ENCODE measurements at regions not wholly inside any gene's neighbourhood (a gene's known extent, or its start where the extent isn't known, plus 50 kb on each side); places are given as distances from the start of the nearest gene placed in this dataset.
"Not testable (repeated sequence)": the region's sequence is repeated elsewhere in the genome, so short reads cannot be mapped to it uniquely, and the experiment has no call there.

DNA sequence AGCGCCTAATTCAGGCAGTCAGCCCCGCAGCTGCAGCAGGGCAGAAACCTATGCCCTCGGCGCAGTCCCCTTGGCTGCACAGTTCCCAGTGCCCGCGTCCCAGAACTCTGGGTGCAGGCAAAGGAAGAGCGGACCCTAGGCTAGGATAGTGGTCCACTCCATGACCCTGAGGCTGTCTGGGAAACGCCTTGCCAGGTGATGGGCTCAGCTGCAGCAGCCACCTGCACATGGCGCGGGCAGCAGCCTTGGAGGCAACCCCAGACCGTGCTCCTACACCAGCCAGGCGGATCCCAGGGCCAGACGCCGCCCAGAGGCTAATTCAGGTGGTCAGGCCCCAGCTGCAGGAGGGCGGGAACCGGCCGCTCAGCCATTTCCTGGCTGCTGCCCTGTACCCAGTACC, 83.0 kb downstream of the POTEC start:
- DNase-seq = not testable (repeated sequence)

DNA sequence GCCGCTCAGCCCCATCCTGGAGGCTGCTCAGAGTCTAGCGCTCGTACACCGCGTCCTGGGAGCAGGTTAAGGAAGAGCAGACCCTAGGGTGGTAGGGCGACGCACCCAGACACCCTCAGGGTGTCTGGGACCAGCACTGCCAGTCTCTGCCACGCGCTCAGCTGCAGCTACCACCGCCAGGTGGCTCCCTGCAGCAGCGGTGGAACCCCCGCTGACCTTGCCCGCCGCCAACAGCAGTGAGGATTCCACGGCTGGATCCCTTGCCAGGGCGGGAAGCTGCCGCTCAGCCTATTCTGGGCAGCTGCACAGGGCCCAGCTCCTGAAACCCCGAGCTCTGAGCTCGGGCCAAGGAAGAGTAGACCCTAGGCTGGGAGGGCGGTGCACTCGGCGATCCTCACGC, 83.6 kb downstream of the POTEC start:
- not testable (repeated sequence) for DNase-seq

DNA sequence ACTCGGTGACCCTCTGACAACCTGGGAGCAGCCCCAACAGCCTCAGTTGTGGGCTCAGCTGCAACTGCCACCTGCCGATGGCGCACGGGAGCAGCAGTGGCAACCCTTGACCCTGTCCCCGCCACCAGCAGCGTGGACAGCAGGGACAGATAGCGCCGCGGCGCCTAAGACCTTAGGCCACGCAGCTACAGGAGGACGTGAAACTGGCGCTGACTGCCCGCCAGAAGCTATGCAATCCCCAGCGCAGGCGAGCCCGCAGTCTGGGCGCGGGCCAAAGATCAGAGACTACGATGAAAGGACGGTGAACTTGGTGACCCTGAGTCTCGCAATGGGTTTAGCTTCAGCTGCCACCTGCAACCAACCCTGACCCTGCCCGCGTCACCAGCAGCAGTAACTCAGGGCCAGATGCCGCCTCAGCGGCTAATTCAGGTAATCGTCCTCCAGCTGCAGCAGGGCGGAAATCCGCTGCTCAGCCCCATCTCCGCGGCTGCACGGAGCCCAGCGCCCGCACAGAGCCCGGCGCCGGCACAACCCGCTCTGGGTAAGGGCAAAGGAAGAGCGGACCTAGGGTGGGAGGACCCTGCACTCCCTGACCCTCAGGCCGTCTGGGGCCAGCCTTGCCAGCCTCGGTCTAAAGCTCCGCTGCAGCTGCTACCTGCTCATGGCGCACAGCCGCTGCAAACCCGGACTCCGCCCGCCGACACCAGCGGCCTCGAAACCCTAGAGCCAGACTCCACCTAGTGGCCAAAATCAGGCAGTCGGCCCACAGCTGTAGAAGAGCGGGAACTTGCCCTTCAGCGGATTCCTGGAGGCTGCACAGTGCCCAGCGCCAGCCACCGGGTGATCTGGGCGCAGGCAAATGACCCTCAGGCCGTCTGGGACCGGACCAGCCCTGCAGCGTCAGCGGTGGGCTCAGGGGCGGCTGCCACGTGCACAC, 85.1 kb downstream of the POTEC start:
- not testable (repeated sequence) for DNase-seq

DNA sequence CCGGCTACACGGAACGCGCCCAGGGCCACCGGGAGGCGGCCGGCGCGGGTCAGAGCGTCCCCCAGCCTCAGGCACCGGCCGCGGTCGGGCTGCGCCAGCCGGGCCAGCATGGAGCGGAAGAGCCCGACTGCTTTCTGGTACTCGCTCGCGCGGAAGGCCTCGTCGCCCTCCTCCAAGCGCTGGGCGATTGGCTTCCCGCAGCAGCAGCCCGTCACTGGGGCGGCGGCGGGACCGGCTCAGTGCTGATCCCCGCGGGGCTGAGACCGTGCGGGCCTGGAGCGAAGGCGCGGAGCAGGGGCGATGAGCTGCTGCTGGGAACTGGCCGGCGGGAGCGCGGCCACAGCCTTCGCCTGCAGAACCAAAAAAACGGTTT, 92.8 kb downstream of the POTEC start:
- not testable (repeated sequence) for DNase-seq

DNA sequence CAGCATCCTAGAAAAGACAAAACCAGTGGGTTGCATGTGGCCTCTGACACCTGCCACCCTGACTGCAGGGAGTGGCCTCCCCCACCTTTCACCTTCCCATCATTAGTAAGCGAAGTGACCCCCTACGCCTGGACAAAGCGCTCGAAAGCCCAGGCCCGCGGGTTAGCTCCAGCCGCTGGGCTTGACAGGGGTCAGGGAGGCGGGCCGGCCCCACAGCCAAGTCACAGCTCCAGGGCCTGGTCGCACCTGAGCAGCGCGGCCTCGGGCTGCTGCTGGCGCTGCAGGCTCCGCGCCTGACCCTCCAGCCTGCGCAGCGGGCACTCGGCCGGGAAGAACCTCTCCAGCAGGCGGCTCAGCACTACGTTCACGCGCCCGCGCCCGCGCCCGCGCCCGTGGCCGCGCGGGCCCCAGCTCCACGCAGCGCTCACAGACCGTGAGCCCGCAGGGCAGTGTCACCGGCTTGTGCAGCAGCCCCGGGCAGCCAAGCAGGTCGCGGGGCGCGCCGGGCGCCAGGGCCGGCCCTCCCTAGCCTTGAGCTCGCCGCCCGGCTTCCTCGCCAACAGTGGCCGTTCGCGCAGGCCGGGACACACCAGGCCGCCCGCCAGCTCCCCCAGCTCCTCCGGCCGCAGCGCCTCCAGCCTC, 93.3 kb downstream of the POTEC start:
- DNase-seq = peak in 2 of 3 donors; percentile 0 to 13

DNA sequence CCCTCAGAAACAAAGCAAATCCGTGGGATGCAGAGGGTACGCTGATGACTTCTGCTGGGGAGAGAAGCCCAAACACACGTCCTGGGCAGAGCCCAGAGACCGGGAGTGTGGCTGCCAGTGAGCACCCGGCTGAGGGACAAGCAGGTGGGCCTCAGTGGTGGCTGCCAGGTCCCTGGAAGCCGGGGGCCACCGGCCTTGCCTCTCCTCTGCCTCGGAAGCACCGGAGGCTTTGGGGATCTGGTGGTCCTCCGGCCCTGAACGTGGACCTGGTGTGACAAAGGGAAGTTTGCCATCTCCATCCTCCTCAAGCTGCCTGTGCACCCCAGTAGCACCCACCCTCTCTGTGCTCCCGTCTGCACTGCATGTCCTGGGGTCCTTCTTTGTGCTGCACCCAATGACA, 94.3 kb downstream of the POTEC start:
- DNase-seq = not testable (repeated sequence)

DNA sequence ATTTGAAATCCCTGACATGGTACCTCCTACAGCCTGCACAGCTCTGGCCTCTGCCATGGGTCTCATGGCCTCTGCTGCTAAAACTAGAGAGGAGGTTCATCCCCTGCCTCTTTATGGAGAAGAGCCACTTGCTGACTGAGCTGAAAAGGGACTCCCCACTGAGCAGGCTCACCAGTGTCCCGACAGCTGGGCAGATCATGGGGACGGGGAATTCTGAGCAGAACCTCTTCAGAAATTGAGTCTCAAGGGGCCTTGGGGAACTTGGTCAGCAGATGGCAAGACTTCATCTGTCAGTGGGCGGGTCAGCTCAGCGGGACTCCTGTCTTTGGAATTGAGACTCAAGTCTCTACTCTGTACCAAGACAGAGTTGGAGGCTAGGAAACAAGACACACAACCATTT, 95.7 kb downstream of the POTEC start:
- DNase-seq = not testable (repeated sequence)

DNA sequence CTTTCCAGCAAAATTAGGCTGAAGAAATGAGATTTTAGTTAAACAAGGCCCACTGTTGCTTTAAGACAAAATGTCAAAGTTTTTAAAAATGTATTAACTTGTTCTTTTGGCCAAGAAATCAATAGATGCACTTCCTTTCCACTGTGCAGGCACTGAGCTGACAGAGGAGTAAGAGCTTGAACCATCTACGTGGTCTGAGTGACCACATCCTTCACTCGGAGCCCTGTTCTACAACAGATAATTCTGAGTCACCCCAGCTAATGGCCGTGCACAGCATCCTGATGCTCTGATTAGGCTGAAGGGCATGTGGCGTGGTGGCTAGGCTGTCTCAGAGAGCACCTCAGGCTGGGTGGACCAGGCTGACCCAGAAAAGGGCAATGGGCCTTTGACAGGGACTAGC, 107.9 kb downstream of the POTEC start:
- not testable (repeated sequence) for DNase-seq

DNA sequence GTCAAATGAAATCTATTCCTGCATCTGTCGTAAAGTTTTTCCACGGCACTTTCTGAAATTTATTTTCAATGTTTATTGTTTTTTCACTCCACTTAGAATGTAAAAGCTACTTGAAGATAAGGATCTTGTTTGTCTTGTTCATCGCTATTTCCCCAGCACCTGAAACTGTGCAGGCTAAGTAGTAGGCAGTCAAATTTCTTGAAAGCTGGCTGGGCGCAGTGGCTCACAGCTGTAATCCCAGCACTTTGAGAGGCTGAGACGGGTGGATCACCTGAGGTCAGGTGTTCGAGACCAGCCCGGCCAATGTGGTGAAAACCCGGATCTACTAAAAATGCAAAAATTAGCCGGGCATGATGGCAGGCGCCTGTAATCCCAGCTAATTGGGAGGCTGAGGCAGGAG, 111.0 kb downstream of the POTEC start:
- not testable (repeated sequence) for DNase-seq

DNA sequence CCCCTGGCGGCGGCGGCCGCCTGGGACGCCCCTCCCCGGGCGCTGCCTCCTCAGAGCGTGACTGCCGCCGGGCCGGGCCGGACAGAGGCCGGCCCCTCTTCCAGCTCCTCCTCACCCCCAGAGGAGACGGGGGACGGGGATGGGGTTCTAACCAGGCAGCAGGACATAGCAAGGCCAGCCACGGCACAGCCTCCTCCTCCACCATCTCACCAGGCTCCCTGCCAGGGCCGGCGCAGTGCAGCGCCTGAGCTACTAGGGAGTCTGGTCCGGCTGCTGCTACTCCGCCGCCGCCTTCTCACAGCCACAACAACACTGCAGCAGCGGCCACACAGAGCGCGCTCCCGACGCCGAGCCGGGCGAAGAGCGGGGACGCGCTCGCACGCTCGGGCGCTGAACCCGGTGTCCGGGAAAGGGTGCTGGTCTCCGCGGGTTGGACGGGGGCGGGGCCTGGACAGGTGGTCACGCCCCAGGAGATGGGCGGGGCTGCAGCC, 112.3 kb downstream of the POTEC start:
- DNase-seq = peak; percentile 1 to 6 (median 4)

DNA sequence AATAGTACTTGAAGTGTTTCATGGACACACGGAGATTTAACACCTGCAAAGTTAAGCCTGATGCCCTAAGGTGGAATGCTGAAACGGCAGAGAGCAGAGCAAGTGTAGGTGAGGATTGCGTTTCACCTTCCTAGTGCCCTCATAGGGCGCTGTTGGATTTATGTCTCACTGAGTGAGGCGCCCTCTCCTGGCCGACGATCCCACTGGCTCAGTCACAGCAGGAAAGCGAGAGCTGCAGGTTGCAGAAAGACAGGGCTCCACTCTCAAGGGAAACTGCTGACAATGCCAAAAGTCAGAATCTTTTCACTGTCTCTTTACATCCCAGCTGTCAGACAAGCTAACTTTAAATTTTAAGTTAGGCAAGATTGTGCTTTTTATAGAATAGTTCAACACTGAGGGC, 127.6 kb downstream of the POTEC start:
- DNase-seq = not testable (repeated sequence)

DNA sequence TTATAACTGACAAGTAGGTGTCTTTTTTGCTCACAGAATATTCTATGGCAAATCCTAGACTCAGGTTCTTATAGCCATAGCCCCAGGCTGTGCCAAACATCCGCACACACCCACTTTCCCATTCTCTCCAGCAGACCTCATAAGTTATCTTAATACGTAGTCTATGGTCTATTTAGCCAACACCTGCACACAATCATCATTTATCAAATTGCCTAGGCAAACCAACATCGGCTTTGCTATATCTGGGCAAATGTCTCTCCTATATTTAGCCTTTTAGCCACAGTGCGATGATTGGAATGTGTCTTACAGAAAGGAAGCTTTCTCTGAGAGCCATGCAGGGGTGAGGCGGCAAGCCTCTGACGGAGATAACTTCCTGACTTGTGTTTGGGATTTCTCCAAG, 128.0 kb downstream of the POTEC start:
- not testable (repeated sequence) for DNase-seq

DNA sequence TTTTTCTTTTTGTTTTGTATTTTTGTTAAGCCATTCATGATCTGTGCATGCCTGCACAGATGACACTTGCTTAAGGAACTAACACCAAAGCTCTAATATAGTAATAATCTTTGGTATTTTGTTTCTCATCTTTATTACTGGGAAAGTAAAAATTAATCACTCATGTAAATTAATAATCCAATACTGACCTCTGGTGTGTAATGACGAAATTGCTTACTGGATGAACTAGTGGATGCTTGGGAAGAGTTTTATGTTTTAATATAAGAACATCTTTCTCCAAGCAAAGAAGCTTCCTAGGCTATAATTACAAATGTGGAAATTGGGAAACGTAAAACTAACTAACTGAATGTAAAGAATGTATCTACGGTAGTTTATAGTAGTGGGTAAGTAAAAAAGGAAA, 147.9 kb downstream of the POTEC start:
- not testable (repeated sequence) for DNase-seq

DNA sequence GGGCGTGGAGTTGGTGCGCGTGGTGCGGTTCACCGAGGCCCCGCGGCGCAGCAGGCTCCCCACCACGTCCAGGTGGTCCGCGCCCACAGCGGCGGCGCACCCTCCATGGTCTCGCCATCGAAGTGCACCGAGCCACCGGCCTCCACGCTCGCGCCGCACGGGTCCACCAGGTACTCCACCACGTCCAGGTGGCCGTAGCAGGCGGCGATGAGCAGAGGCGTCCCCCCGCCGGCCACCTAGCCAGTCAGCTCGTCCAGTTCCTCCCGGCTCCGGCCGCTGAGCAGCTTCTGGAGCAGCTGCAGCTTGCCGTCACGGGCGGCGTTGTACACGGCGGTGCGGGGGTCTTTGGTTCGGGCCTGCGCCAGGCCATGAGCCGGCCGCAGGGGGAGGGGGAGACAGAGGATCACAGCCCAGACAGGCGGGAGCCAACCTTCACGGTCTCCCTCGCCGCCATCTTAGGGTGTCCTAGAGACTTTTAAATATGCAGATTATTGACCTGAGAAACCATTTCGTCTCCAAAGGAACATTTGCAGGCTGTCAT, 149.8 kb downstream of the POTEC start:
- DNase-seq = not testable (repeated sequence)

DNA sequence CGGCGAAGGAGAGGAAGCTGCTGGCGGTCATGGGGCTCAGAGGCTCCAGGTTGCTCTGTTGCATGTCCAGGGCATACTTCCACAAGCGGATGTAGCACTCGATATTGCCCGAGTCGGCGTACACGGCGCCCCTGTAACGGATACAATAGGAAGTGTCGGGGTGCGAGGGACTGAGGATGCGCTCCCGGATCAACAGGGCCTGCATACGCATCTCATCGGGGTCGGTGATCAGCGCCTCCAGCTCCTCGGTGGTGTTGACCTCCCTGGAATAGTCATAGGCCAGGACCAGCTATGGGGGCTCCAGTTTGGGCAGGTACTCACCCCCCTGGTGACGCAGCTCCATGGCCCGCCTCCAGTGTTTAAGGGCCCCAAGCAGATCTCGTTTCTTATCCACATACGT, 150.8 kb downstream of the POTEC start:
- DNase-seq = not testable (repeated sequence)

DNA sequence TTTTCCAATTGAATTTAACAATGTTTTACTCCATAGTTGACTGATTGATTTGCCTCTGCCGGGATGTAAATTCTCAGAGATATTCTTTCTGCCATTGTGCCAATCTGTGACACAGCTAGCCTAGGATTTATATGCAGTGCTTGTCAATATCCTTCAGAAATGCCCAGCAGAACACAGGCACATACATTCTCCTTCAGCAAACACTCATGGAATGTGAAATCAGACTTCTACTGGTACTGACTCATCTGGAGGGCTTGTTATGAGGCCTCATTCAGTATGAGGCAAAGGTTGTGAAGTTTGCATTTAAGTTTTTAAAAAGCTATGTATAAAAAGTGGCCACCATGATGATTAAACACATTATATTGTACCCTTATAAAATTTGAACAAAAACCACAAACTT, 158.4 kb downstream of the POTEC start:
- not testable (repeated sequence) for DNase-seq

DNA sequence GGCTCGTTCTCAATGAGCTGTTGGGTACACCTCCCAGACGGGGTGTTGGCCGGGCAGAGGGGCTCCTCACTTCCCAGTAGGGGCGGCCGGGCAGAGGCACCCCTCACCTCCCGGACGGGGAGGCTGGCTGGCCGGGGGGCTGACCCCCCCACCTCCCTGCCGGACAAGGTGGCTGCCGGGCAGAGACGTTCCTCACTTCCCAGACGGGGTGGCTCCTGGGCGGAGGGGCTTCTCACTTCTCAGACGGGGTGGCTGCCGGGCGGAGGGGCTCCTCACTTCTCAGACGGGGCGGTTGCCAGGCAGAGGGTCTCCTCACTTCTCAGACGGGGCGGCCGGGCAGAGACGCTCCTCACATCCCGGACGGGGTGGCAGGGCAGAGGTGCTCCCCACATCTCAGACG, 160.7 kb downstream of the POTEC start:
- not testable (repeated sequence) for DNase-seq

DNA sequence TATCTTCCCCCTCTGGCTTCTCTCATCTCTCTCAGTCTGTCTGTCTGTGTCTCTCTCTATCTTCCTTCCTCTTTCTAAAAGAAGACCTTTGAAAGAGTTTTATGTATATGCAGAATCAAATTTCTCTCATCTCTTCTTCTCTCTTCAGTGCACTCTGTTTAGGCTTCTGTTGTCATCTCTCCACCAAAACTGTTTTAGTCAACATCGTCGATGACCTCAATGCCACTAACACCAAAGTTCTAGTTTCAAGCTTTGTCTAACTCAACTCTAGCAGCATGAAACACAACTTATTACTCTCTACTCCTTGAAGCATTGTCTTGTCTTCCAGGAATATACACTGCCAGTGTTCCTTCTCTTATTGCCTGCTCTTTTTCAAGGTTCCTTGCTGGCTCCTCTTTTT, 163.9 kb downstream of the POTEC start:
- DNase-seq = not testable (repeated sequence)

DNA sequence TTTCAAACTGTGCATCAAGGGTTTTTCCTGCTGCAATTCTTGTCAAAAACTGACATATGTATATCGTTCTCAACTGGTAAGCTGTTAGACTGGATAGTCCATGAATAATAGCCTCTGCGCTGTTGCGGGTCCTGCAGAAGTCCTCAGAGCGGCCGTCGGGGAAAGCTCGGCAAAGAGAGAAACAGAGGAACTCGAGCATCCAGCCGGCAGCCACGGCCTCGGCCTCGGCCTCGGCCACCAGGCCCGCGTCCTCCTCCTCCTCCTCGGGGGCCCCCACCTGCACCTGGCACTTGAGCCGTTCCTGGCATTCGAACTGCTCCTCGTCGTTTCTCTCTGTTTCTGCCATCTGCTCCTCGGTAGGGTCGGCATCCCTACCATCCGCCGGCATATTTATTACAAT, 165.0 kb downstream of the POTEC start:
- DNase-seq = not testable (repeated sequence)

DNA sequence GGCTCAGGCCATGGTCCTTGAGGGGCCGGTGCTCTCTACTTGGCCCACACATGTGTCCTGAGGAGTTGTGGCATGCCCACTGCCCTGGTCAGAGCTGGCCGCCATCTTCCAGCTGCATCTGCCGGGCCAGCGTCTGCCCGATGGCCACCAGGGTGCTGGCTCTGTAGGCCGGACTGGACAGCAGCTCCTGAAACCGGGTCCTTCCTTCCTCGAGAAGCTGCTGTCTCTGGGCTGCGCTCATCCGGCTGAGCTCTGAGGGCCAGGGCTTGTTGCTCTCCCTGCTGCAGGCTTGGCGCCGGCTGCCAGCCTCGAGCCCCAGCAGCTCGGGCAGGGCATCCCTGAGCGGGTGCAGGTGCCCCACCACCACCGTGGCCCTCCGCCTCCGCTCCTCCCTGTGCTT, 182.1 kb downstream of the POTEC start:
- DNase-seq = not testable (repeated sequence)

DNA sequence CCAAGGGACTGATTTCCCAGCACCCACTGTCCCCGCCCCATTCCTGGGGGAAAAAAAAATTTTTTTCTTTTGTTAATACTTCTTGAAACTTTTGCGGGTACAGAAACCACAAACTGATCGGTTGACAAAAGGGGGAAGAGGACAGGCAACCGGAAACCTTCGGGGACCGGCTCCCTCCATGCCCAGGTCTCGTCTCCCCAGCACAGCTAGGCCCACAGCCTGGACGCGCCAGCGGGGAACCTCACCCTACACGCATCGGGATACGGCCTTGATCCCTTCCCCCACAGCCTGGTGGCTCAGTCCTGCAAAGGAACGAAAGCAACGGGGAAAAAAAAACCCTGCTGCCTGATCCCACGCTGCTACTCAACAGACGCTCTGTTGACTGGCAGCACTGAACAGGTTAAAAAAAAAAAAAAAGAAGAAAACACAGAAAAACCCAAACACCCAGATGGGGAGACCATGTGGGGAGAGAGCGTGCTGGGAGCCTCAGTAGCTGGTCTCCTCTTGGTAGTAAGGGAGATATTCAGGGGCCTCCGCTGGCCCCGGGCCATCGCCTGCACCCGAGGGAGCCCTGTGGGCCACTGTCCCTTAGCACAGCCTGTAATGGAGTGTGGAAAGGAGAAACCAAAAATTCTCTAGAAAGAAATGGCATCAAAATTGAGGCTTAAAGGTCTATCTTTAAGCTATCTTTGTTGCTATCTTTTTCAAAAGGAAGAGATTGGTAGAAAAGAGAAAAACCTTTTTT, 185.7 kb downstream of the POTEC start:
- not testable (repeated sequence) for DNase-seq

DNA sequence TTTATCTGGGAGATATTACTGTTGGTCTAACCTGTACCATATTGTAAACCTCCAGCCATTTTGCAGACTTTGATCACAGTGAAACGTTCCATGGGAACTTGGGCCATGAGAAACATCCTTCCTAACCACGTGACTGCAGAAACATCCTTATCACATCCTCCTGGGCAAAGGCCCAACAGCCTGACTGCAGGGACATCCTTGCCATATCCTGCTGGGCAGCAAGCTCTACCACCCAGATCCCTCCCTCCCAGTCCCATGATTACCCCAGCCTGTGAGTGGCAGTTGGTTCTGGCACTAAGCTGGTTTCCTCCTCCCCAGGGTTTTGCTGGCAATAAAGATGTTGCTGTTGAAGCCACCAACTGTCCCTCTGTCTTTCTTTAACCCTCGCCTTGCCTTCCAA, 201.2 kb downstream of the POTEC start:
- not testable (repeated sequence) for DNase-seq
